Dendritic cell treated with granulocyte-macrophage colony-stimulating factor and Interleukin-4, amounts not matched to agents 40 ng/mL and 50 ng/mL, for 4 days (primary cell): ENCODE measurements at regions not wholly inside any gene's neighbourhood (a gene's known extent, or its start where the extent isn't known, plus 50 kb on each side); places are given as distances from the start of the nearest gene placed in this dataset.

Experiments
- H3K27ac Mint-ChIP-seq: one replicate; pipeline ENCODE4 v1.8.0; 2022; ENCODE audit warnings: mild to moderate bottlenecking, mixed read lengths
- H3K27me3 Mint-ChIP-seq: one replicate; pipeline ENCODE4 v1.8.0; 2022; ENCODE audit warnings: mild to moderate bottlenecking, mixed read lengths
- H3K36me3 Mint-ChIP-seq: one replicate; pipeline ENCODE4 v1.8.0; 2022; ENCODE audit warnings: low read depth, mixed read lengths
- H3K4me1 Mint-ChIP-seq: one replicate; pipeline ENCODE4 v1.8.0; 2022; ENCODE audit warnings: low read depth, mixed read lengths
- H3K4me3 Mint-ChIP-seq: one replicate; pipeline ENCODE4 v1.8.0; 2022; ENCODE audit warnings: mild to moderate bottlenecking, moderate library complexity, mixed read lengths
- H3K9me3 Mint-ChIP-seq: one replicate; pipeline ENCODE4 v1.8.0; 2022; ENCODE audit warnings: mixed read lengths
- intact Hi-C: fragments of 100-400 bp; cut with micrococcal nuclease; formaldehyde crosslinking; loops from one replicate; pipeline ENCODE4 v1.15.0; 2022

- Mint-ChIP-seq H3K27me3 (no peaks in the 10 kb centered on the region), H3K4me1 (peaks cover under 1% of the 10 kb centered on the region), H3K9me3 (peaks cover 9% of the 10 kb centered on the region), H3K36me3 (no peaks in the 10 kb centered on the region), H3K4me3 (no peak overlapping the region), H3K27ac (no peak overlapping the region)
- intact Hi-C loops = no loop called here
Measured at GRCh38 chr7:20562461-20562860, 53.0 kb upstream of the ABCB5 start.
